ENCODE measurements at regions not wholly inside any gene's neighbourhood (a gene's known extent, or its start where the extent isn't known, plus 50 kb on each side); places are given as distances from the start of the nearest gene placed in this dataset.

GRCh38 chr21:34006611-34007168 lies 66.7 kb upstream of the MRPS6 start:
- no peak overlapping the region for H3K4me3 ChIP-seq (ENCODE audit: low read depth, low read length)
- no peak for DNase-seq (ENCODE audit: low read depth)
- no peak for TF ChIP-seq CTCF (IDR thresholded peaks at IDR 0.05; ENCODE audit: insufficient read depth, low read depth, low read length, missing control alignments)

- no peak for DNase-seq (ENCODE audit: low read depth)
- TF ChIP-seq CTCF (IDR thresholded peaks at IDR 0.05; ENCODE audit: insufficient read depth, low read depth, low read length, missing control alignments), result no peak
- no peak overlapping the region for H3K4me3 ChIP-seq (ENCODE audit: low read depth, low read length)
Measured at GRCh38 chr21:34004974-34005373, 68.4 kb upstream of the MRPS6 start.

GRCh38 chr21:34004013-34004938 lies 69.1 kb upstream of the MRPS6 start:
- H3K4me3 ChIP-seq (ENCODE audit: low read depth, low read length), result no peak overlapping the region
- TF ChIP-seq CTCF (IDR thresholded peaks at IDR 0.05; ENCODE audit: insufficient read depth, low read depth, low read length, missing control alignments), result no peak
- no peak for DNase-seq (ENCODE audit: low read depth)

GRCh38 chr21:34003428-34003827 lies 70.0 kb upstream of the MRPS6 start:
- no peak for TF ChIP-seq CTCF (IDR thresholded peaks at IDR 0.05; ENCODE audit: insufficient read depth, low read depth, low read length, missing control alignments)
- DNase-seq (ENCODE audit: low read depth), result no peak
- no peak overlapping the region for H3K4me3 ChIP-seq (ENCODE audit: low read depth, low read length)

GRCh38 chr21:34000375-34000774 lies 73.0 kb upstream of the MRPS6 start:
- no peak for TF ChIP-seq CTCF (IDR thresholded peaks at IDR 0.05; ENCODE audit: insufficient read depth, low read depth, low read length, missing control alignments)
- no peak overlapping the region for H3K4me3 ChIP-seq (ENCODE audit: low read depth, low read length)
- DNase-seq (ENCODE audit: low read depth), result no peak

GRCh38 chr21:33998809-33999208 lies 74.6 kb upstream of the MRPS6 start:
- no peak for TF ChIP-seq CTCF (IDR thresholded peaks at IDR 0.05; ENCODE audit: insufficient read depth, low read depth, low read length, missing control alignments)
- no peak overlapping the region for H3K4me3 ChIP-seq (ENCODE audit: low read depth, low read length)

More at GRCh38 chr21:33998809-33999208, 74.6 kb upstream of the MRPS6 start:
- DNase-seq (ENCODE audit: low read depth), result no peak
